ENCODE measurements at regions not wholly inside any gene's neighbourhood (a gene's known extent, or its start where the extent isn't known, plus 50 kb on each side); places are given as distances from the start of the nearest gene placed in this dataset.

DNA sequence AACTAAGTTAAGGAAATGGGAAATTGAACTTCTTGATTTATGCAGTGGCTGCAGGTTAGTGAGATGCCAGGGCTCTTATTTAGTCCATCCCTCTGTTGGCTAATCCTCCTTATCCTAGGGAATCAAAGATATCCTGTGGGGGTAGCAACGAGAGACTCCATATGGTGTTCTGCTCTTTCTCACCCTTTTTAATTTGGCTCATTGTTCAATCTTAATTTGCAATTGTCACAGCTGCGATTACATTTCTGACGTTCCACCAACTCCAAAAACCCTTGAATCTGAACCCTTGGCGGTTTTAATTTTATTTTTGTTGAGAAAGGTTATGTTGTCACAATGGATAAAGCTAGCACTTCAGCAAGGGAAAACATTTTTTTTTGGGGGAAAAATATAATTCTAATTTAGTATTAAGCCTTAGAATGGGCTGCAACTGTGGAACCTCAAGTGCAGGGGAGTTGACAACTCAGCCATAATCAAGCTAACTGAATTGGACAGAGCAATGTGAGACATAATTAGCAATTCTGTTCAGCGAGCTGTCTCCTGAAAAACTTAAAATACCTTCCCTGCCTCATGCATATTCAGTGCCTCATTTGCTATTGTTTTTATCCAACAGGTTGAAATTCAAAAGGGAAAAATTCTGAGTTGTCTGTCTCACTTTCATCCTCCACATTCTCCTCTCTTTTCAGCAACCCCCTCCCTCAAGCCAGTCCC is 91.3 kb downstream of the MAT2B start:
- TF ChIP-seq, protein P1, sequence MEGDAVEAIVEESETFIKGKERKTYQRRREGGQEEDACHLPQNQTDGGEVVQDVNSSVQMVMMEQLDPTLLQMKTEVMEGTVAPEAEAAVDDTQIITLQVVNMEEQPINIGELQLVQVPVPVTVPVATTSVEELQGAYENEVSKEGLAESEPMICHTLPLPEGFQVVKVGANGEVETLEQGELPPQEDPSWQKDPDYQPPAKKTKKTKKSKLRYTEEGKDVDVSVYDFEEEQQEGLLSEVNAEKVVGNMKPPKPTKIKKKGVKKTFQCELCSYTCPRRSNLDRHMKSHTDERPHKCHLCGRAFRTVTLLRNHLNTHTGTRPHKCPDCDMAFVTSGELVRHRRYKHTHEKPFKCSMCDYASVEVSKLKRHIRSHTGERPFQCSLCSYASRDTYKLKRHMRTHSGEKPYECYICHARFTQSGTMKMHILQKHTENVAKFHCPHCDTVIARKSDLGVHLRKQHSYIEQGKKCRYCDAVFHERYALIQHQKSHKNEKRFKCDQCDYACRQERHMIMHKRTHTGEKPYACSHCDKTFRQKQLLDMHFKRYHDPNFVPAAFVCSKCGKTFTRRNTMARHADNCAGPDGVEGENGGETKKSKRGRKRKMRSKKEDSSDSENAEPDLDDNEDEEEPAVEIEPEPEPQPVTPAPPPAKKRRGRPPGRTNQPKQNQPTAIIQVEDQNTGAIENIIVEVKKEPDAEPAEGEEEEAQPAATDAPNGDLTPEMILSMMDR (IDR thresholded peaks at IDR 0.05; ENCODE audit: poor library complexity, severe bottlenecking): no peak
- TF ChIP-seq EZH2 (IDR thresholded peaks at IDR 0.05; ENCODE audit: borderline replicate concordance, insufficient read depth, low read length, poor library complexity, severe bottlenecking) (no peak), POLR2AphosphoS5 (IDR thresholded peaks at IDR 0.05) (no peak), EP300 (conservative IDR thresholded peaks at IDR 0.05; ENCODE audit: poor library complexity, severe bottlenecking) (no peak), TAF1 (IDR thresholded peaks at IDR 0.05; ENCODE audit: low read depth) (no peak), SMC3 (conservative IDR thresholded peaks at IDR 0.05; ENCODE audit: poor library complexity) (no peak), MXI1 (conservative IDR thresholded peaks at IDR 0.05; ENCODE audit: poor library complexity, severe bottlenecking) (no peak)
- TF ChIP-seq, protein P2, sequence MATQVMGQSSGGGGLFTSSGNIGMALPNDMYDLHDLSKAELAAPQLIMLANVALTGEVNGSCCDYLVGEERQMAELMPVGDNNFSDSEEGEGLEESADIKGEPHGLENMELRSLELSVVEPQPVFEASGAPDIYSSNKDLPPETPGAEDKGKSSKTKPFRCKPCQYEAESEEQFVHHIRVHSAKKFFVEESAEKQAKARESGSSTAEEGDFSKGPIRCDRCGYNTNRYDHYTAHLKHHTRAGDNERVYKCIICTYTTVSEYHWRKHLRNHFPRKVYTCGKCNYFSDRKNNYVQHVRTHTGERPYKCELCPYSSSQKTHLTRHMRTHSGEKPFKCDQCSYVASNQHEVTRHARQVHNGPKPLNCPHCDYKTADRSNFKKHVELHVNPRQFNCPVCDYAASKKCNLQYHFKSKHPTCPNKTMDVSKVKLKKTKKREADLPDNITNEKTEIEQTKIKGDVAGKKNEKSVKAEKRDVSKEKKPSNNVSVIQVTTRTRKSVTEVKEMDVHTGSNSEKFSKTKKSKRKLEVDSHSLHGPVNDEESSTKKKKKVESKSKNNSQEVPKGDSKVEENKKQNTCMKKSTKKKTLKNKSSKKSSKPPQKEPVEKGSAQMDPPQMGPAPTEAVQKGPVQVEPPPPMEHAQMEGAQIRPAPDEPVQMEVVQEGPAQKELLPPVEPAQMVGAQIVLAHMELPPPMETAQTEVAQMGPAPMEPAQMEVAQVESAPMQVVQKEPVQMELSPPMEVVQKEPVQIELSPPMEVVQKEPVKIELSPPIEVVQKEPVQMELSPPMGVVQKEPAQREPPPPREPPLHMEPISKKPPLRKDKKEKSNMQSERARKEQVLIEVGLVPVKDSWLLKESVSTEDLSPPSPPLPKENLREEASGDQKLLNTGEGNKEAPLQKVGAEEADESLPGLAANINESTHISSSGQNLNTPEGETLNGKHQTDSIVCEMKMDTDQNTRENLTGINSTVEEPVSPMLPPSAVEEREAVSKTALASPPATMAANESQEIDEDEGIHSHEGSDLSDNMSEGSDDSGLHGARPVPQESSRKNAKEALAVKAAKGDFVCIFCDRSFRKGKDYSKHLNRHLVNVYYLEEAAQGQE (IDR thresholded peaks at IDR 0.05; ENCODE audit: borderline replicate concordance): no peak
